NCI-H187 treated with DMSO at 0.1 percent for 48 hours (cell line): ENCODE measurements at regions not wholly inside any gene's neighbourhood (a gene's known extent, or its start where the extent isn't known, plus 50 kb on each side); places are given as distances from the start of the nearest gene placed in this dataset.

Experiments used
- DNase-seq: peaks from one replicate; lab custom pipeline; 2025; lab: John Stamatoyannopoulos, UW

- DNase-seq = no peak
Observed at GRCh38 chr7:96484845-96485244, 162.9 kb upstream of the SLC25A13 start.

- no peak for DNase-seq
Observed at GRCh38 chr7:96484091-96484490, 162.2 kb upstream of the SLC25A13 start.

DNA sequence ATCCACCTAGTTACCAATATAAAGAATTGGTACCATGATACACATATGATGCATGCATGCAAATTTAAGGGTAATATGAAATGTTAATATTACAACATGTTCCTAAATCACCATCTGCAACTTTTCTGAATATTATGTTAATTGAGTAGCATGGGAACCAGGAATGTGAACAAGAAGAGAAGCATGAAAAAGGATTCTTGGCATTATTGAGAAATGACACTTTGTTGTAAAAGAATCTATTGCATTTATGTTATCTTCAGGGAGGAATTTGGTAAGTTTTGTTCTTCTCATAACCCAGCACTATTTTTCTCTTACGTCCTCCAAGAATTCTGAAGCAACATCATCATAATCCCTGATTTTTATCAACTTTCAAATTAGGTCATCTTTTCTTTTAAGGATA is 159.9 kb upstream of the SLC25A13 start:
- DNase-seq = no peak

- DNase-seq = no peak
Observed at GRCh38 chr7:96479015-96479645, 157.2 kb upstream of the SLC25A13 start.

DNA sequence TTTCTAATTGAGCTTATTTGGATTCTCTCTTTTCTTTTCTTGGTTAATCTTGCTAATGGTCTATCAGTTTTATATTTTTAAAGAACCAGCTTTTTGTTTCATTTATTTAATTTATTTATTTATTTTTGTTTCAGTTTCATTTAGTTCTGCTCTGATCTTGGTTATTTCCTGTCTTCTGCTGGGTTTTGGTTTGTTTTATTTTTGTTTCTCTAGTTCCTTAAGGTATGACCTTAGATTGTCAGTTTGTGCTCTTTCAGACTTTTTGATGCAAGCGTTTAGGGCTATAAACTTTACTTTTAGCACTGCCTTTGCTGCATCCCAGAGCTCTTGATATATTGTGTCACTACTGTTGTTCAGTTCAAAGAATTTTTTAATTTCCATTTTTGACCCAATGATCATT is 149.7 kb upstream of the SLC25A13 start:
- DNase-seq = no peak

DNA sequence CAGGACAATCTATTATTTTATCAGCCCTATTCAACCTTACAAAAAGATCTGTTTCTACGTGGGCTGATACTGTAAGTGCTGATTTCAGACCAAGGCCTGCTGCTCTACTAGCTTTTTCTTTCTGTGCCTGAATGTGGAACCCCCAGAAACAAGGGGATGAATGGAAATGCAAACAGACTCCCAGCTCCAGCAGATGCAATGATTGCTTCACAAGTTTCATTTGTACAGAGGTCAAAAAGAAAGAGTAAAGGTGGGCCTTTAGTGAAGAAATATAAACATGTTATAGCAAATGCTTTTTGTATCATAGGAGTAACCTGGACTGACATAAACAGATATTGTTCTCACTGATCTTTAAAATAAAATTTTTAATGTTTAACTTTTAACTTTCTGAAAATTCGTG is 130.2 kb upstream of the SLC25A13 start:
- no peak for DNase-seq

GRCh38 chr7:96449094-96449493 is 127.2 kb upstream of the SLC25A13 start:
- DNase-seq = no peak

DNA sequence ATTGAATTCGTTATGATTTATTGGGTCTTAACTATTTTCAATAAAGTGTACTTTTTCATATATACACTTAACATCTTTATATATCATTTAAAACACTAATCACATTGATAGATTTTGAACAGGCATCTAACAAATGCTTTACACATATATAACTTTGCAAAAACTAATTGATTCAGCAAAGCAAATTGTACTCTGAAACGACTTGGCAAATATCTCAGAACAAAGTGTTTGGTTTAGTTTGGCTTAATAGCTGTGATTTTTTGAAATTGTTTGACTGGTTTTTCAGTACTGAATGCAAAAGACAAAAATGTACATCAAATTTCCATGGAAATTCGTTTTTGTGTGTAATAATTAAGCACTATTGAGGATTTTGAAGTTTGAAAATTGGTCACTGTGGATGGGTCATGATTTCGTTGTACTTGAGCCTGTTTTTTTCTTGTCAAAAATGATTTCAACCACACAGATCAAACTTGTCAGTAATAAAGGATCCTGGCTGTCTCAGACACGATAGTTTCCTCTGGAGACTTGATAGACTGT is 125.3 kb upstream of the SLC25A13 start:
- DNase-seq = no peak

DNA sequence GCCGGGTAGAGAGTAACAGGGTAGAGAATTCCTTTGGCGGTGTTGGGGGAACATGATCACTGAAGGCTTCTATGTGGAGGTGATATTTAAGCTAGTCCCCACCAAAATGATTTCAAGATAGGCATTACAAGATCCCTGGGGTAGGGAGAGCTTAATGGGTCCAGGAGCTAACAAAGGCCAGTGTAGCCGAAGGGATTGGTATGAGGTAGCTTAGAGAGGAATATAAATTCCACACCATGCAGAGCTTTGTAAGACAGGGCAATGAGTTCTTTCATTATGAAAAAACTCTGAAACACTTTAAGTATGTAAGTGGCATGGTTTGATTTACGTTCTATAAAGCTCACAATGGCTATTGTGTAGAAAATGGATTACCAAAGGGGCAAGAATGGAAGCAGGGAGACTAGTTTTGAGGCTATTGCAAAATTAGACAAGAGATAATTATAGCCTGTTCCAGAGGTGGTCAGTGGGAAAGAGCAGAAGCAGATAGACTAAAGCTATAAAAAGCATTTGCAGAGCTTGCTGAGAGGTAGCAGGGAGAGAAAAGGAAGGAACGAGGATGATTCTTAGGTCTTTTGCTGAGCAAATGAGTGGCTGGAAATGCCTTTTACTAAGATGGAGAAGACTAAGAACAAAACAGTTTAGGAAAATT is 119.7 kb upstream of the SLC25A13 start:
- no peak for DNase-seq

DNA sequence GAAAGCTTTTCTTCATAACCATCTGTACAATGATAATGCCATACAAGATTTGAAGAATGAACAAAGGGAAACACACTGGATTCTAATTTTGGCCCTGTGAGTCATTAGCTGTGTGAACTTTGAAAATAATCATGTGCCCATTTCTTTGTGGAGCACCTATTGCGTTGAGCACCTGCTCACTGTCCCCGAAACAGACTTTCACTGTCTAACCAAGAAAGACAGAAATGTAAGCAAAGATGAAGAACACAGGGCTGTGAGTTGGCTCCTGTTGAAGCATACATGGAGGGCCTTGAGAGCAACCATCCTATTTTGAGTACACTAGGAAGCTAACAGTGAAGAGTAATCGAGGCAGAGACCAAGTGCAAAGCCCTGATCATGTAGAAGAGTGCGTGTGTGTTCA is 118.4 kb upstream of the SLC25A13 start:
- no peak for DNase-seq

DNA sequence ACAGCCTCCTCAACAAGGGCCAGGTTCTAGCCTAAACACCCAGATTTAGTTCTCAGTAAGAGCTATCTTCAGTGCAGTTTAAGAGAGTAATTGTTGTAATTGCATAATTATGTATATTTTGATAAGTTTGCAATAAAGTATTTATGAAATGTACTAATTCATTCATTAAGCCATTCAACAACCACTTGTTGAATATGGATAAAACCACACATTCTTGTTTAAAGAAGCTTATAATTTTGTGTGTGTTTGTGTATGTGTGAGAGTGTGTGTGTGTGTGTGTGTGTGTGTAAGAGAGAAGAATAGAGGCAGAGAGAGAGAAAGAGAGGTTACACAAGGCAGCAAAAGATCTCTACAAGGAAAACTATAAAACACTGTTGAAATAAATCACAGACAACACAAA is 115.0 kb upstream of the SLC25A13 start:
- no peak for DNase-seq

- DNase-seq = no peak
Observed at GRCh38 chr7:96430356-96430755, 108.5 kb upstream of the SLC25A13 start.

GRCh38 chr7:96427143-96427542 is 105.2 kb upstream of the SLC25A13 start:
- DNase-seq = no peak

DNA sequence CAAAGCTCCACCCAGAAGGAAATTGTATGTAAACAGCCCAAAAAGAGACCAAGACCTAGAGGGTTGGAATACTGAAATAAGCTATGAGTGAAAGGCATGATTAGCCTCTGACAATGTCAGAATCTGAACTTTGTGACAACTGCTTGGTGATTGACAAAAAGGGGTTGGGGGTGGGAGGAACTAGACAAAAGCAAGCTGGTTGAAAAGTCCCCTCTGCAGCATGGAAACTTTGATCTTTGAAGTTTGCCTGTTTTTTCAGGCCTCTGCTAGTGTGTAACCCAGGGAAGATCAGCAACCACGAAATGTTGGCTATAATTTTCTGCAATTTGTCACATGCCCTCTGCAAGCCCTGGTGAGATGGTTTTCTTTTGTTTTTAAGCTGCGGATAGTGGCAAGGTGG is 104.8 kb upstream of the SLC25A13 start:
- DNase-seq = no peak

DNA sequence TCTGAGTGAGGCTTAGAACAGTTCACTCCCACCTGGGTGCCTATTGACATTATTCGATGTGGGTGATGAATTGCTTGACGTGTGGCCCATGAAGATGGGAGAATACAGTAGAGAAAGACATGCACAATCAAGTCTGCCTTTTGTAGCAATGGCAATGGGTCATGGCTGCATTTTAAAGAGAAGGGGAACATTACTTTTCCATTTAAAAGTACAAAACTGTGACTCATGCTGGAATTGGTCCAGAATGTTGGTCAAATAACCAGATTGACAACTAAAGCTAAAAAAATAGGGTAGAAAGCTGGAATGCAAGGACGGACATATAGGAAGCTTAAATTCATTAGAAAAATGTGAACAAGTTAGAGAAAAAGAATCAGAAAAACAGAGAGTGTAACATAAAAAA is 104.1 kb upstream of the SLC25A13 start:
- DNase-seq = no peak

GRCh38 chr7:96424411-96424810 is 102.5 kb upstream of the SLC25A13 start:
- DNase-seq = no peak

GRCh38 chr7:96422388-96422787 is 100.5 kb upstream of the SLC25A13 start:
- no peak for DNase-seq

- no peak for DNase-seq
Observed at GRCh38 chr7:96418581-96418980, 96.7 kb upstream of the SLC25A13 start.

DNA sequence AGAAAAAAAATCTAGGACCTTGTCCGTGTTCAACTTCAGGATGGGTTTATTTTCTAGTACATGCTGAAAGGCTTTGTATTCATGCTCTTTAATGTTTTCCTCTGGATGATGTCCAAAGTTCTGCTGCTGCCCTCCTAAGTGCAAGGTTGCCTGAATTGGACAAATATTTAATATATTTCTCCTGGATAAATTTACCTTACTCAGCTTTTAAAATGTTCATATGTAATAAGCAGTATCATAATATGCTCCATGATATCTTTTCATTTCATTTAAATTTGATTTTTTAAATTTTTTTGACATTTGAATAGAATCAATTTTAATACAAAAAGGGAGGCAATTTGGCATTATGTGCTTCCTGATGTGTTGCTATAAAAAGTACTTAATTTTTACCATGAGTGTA is 95.9 kb upstream of the SLC25A13 start:
- no peak for DNase-seq

- no peak for DNase-seq
Observed at GRCh38 chr7:96416599-96416998, 94.7 kb upstream of the SLC25A13 start.

- no peak for DNase-seq
Observed at GRCh38 chr7:96416116-96416515, 94.2 kb upstream of the SLC25A13 start.

DNA sequence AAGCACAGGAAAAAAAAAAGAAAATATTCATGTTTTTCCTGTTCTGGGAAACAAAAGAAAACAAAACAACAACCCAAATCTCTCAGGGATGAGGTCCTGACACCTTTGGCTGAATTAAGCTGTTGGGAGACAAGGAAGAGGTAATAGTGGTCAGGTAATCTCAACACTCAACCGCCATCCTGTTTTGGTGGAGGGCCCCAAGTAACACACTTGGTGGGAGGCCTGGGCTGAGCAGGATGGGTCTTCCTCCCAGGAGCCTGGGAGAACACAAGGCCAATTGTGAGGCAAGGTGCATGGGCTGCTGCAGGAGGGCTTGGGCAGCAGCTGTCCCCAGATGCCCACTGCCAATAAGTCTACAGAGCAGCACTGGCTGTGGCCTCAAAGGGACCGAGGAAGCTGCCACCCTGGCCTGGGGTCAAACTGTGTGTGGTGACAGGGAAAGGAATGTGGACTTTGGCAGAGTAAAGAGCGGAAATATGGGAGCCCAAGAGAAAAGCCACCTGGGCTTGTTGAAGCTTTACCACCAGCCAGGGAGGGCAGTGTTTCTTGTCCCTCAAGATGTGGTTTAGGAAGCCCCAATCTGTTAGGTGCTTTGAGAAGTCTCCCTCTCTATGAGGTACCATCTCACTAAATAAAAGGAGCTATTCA is 93.5 kb upstream of the SLC25A13 start:
- DNase-seq = no peak

DNA sequence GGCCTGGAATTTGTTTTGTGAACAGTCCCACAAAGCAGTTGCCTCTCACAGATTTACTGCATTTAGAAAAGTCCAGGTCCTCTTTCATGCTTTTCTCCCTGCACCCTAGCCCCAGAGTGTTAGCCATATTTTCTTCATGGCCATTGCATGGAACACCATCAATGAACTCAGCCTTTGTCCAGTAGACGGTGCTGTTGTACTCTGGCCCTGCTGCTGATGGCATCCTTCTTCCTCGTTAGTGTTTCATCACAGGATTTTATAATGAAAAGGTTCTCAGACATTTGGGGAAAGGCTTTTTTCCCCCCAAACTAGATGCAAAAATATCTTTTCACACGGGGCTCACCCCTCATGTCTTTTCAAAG is 93.0 kb upstream of the SLC25A13 start:
- peak; percentile 43 for DNase-seq
